ENCODE measurements at regions not wholly inside any gene's neighbourhood (a gene's known extent, or its start where the extent isn't known, plus 50 kb on each side); places are given as distances from the start of the nearest gene placed in this dataset.

DNA sequence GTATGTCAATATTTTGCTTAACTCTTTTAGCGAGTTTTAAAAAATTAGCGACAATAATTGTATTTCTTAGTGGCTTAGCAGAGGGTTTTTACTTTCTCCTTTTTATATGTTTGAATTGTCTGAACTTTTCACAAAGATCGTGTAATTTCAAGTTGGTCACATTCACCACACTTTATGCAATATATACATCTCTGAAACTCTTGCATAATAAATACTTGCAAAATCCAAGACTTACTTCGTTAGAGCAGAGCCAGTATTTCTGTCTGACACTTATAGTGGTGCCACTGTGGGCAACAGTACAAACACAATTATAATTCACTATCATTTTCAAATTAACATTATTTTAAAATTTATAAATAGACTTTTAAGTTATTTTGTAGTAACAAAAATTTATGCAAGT lies 62.0 kb downstream of the SUCNR1 start:
- ATAC-seq, result no peak
- Histone ChIP-seq H3K27ac (ENCODE audit: low read length) (no peak overlapping the region), H3K27me3 (ENCODE audit: control insufficient read depth, insufficient read depth) (no peaks in the 10 kb centered on the region), H3K4me1 (ENCODE audit: control insufficient read depth, insufficient read depth, low read length) (no peaks in the 10 kb centered on the region), H3K9me3 (ENCODE audit: control insufficient read depth, low read length) (no peaks in the 10 kb centered on the region), H3K4me3 (ENCODE audit: low read length) (no peak overlapping the region)
- 90% methylated on average over 4 of the region's 4 CpGs for WGBS
- intact Hi-C loops (cut with DNase I), result no loop called here
- no peak for DNase-seq

GRCh38 chr3:151940481-151940880 lies 67.0 kb downstream of the SUCNR1 start:
- intact Hi-C loops (cut with DNase I), result no loop called here
- H3K27ac ChIP-seq (ENCODE audit: low read length), result no peak overlapping the region
- ATAC-seq (no peak), DNase-seq (no peak)
- WGBS, result 79% methylated on average over 2 of the region's 2 CpGs
- H3K27me3 ChIP-seq (ENCODE audit: control insufficient read depth, insufficient read depth), result no peaks in the 10 kb centered on the region
- H3K4me3 ChIP-seq (ENCODE audit: low read length), result no peak overlapping the region
- H3K9me3 ChIP-seq (ENCODE audit: control insufficient read depth, low read length), result no peaks in the 10 kb centered on the region
- no peaks in the 10 kb centered on the region for H3K4me1 ChIP-seq (ENCODE audit: control insufficient read depth, insufficient read depth, low read length)

DNA sequence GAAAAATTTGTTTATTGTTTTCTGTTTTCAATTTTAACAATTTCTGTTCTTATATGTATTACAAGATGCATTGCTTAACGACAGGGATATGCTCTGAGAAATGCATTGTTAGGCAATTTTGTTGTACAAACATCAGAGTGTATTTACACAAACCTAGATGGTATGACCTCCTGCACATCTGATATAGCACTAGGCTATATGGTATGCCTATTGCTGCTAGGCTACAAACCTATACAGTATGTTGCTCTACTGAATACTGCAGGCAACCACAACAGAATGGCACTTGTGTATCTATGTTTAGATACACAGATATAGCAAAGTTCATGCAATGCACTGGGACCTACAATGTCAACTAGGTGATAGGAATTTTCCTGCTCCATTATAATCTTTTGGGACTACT lies 70.1 kb downstream of the SUCNR1 start:
- no peaks in the 10 kb centered on the region for H3K4me1 ChIP-seq (ENCODE audit: control insufficient read depth, insufficient read depth, low read length)
- ATAC-seq, result no peak
- intact Hi-C loops (cut with DNase I), result no loop called here

DNA sequence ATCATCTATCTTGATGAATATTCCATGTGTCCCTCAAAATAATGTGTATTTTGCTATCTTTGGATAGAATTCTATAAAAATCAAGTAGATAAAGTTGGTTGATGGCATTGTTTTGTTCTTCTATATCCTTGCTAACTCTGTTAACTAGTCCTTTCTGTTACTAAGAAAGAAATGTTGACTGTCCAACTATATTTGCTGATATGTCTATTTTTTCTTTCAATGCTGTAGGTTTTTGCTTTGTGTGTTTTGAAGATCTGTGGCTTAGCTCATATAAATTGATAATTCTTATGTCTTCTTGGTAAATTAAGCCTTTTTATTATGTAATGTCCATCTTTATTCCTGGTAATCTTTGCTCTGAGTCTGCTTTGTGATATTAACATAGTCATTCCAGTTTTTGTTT lies 70.9 kb downstream of the SUCNR1 start:
- no peak overlapping the region for H3K4me3 ChIP-seq (ENCODE audit: low read length)
- no peak for DNase-seq
- no peaks in the 10 kb centered on the region for H3K27me3 ChIP-seq (ENCODE audit: control insufficient read depth, insufficient read depth)
- ATAC-seq, result no peak
- intact Hi-C loops (cut with DNase I), result no loop called here
- no peaks in the 10 kb centered on the region for H3K9me3 ChIP-seq (ENCODE audit: control insufficient read depth, low read length)
- no peaks in the 10 kb centered on the region for H3K4me1 ChIP-seq (ENCODE audit: control insufficient read depth, insufficient read depth, low read length)
- no peak overlapping the region for H3K27ac ChIP-seq (ENCODE audit: low read length)

More for the DNA sequence above, 70.1 kb downstream of the SUCNR1 start:
- DNase-seq, result no peak
- no peak overlapping the region for H3K27ac ChIP-seq (ENCODE audit: low read length)
- no peak overlapping the region for H3K4me3 ChIP-seq (ENCODE audit: low read length)
- WGBS, result 91% methylated on average over 1 of the region's 1 CpG
- no peaks in the 10 kb centered on the region for H3K9me3 ChIP-seq (ENCODE audit: control insufficient read depth, low read length)
- no peaks in the 10 kb centered on the region for H3K27me3 ChIP-seq (ENCODE audit: control insufficient read depth, insufficient read depth)

DNA sequence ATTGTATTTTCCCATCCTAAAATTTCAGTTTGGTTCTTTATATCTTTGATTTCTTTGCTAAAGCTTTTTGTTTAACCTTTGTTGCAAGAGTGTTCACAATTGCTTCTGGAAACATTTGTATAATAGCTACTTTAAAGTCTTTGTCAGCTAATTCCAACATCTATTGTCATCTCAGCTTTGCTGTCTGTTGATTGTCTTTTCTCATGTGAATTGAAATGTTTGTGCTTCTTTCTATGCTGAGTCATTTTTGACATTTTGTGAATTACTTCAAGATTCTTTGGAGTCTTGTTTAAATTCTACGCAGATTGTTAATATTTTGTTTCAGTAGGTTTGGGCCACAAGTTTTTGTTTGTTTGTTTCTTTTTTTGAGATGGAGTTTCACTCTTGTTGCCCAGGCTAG lies 73.2 kb downstream of the SUCNR1 start:
- Histone ChIP-seq H3K27ac (ENCODE audit: low read length) (no peak overlapping the region), H3K4me1 (ENCODE audit: control insufficient read depth, insufficient read depth, low read length) (no peaks in the 10 kb centered on the region), H3K27me3 (ENCODE audit: control insufficient read depth, insufficient read depth) (no peaks in the 10 kb centered on the region), H3K4me3 (ENCODE audit: low read length) (no peak overlapping the region), H3K9me3 (ENCODE audit: control insufficient read depth, low read length) (no peaks in the 10 kb centered on the region)
- 91% methylated on average over 1 of the region's 1 CpG for WGBS
- ATAC-seq (no peak), DNase-seq (no peak)
- intact Hi-C loops (cut with DNase I), result no loop called here

DNA sequence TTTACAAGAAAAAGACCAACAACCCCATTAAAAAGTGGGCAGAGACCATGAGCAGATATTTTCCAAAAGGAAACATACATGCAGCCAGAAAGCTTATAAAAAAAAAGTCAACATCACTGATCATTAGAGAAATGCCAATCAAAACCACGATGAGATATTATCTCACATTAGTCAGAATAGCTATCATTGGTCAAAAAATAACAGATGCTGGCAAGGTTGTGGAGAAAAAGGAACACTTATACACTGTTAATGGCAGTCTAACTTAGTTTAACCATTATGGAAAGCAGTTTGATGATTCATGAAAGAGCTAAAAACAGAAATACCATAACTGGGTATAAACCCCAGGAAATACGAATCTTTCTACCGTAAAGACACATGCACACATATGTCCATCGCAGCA lies 76.3 kb downstream of the SUCNR1 start:
- H3K4me1 ChIP-seq (ENCODE audit: control insufficient read depth, insufficient read depth, low read length), result no peaks in the 10 kb centered on the region

GRCh38 chr3:151955356-151955755 lies 81.9 kb downstream of the SUCNR1 start:
- H3K27me3 ChIP-seq (ENCODE audit: control insufficient read depth, insufficient read depth), result no peaks in the 10 kb centered on the region
- H3K27ac ChIP-seq (ENCODE audit: low read length), result no peak overlapping the region
- intact Hi-C loops (cut with DNase I), result no loop called here
- DNase-seq (no peak), ATAC-seq (no peak)
- no peaks in the 10 kb centered on the region for H3K4me1 ChIP-seq (ENCODE audit: control insufficient read depth, insufficient read depth, low read length)
- no peak overlapping the region for H3K4me3 ChIP-seq (ENCODE audit: low read length)
- WGBS, result 53% methylated on average over 1 of the region's 1 CpG
- H3K9me3 ChIP-seq (ENCODE audit: control insufficient read depth, low read length), result no peaks in the 10 kb centered on the region

More for the DNA sequence above, 76.3 kb downstream of the SUCNR1 start:
- no peaks in the 10 kb centered on the region for H3K27me3 ChIP-seq (ENCODE audit: control insufficient read depth, insufficient read depth)
- no peak overlapping the region for H3K4me3 ChIP-seq (ENCODE audit: low read length)
- ATAC-seq (no peak), DNase-seq (no peak)
- H3K9me3 ChIP-seq (ENCODE audit: control insufficient read depth, low read length), result no peaks in the 10 kb centered on the region
- no peak overlapping the region for H3K27ac ChIP-seq (ENCODE audit: low read length)
- intact Hi-C loops (cut with DNase I), result no loop called here
- 92% methylated on average over 4 of the region's 4 CpGs for WGBS

GRCh38 chr3:151960961-151961580 lies 87.6 kb downstream of the SUCNR1 start:
- Histone ChIP-seq H3K4me1 (ENCODE audit: control insufficient read depth, insufficient read depth, low read length) (no peaks in the 10 kb centered on the region), H3K4me3 (ENCODE audit: low read length) (no peak overlapping the region), H3K9me3 (ENCODE audit: control insufficient read depth, low read length) (peaks cover 2% of the 10 kb centered on the region), H3K27me3 (ENCODE audit: control insufficient read depth, insufficient read depth) (no peaks in the 10 kb centered on the region), H3K27ac (ENCODE audit: low read length) (no peak overlapping the region)
- ATAC-seq (no peak), DNase-seq (no peak)
- 84% methylated on average over 4 of the region's 4 CpGs for WGBS
- intact Hi-C loops (cut with DNase I), result no loop called here

GRCh38 chr3:151962352-151962751 lies 88.9 kb downstream of the SUCNR1 start:
- intact Hi-C loops (cut with DNase I), result no loop called here
- Histone ChIP-seq H3K4me3 (ENCODE audit: low read length) (no peak overlapping the region), H3K27me3 (ENCODE audit: control insufficient read depth, insufficient read depth) (no peaks in the 10 kb centered on the region), H3K4me1 (ENCODE audit: control insufficient read depth, insufficient read depth, low read length) (no peaks in the 10 kb centered on the region), H3K27ac (ENCODE audit: low read length) (no peak overlapping the region), H3K9me3 (ENCODE audit: control insufficient read depth, low read length) (peaks cover 2% of the 10 kb centered on the region)
- no peak for ATAC-seq
- no peak for DNase-seq
- 73% methylated on average over 1 of the region's 1 CpG for WGBS

GRCh38 chr3:151962912-151963311 lies 89.5 kb downstream of the SUCNR1 start:
- H3K4me1 ChIP-seq (ENCODE audit: control insufficient read depth, insufficient read depth, low read length), result no peaks in the 10 kb centered on the region
- peaks cover 2% of the 10 kb centered on the region for H3K9me3 ChIP-seq (ENCODE audit: control insufficient read depth, low read length)
- ATAC-seq (no peak), DNase-seq (no peak)
- H3K4me3 ChIP-seq (ENCODE audit: low read length), result no peak overlapping the region
- H3K27ac ChIP-seq (ENCODE audit: low read length), result no peak overlapping the region
- no peaks in the 10 kb centered on the region for H3K27me3 ChIP-seq (ENCODE audit: control insufficient read depth, insufficient read depth)
- intact Hi-C loops (cut with DNase I), result no loop called here

DNA sequence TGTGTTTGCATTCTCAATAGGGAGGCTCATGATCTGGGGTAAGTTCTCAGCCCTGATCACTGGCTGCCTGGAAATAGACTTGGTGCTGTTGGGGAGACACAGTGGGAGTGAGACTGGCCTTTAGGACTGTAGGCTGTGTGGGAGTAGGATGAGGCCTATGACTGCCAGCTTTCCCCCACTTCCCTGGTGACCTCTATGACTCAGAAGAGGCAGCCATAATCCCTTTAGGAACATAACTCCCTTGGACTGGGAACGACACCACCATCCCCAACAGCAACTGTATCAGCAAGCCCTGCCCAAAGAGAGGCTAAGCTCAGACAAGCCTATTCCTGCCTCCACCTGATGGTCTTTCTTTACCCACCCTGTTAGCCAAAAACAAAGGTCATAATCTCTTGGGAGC lies 91.3 kb downstream of the SUCNR1 start:
- Histone ChIP-seq H3K4me1 (ENCODE audit: control insufficient read depth, insufficient read depth, low read length) (no peaks in the 10 kb centered on the region), H3K9me3 (ENCODE audit: control insufficient read depth, low read length) (peaks cover 2% of the 10 kb centered on the region), H3K4me3 (ENCODE audit: low read length) (no peak overlapping the region), H3K27me3 (ENCODE audit: control insufficient read depth, insufficient read depth) (no peaks in the 10 kb centered on the region), H3K27ac (ENCODE audit: low read length) (no peak overlapping the region)
- DNase-seq, result no peak
- WGBS, result 92% methylated on average over 1 of the region's 1 CpG
- intact Hi-C loops (cut with DNase I), result no loop called here
- no peak for ATAC-seq

- H3K9me3 ChIP-seq (ENCODE audit: control insufficient read depth, low read length), result peaks cover 2% of the 10 kb centered on the region
- ATAC-seq (no peak), DNase-seq (no peak)
- no peak overlapping the region for H3K4me3 ChIP-seq (ENCODE audit: low read length)
- H3K27ac ChIP-seq (ENCODE audit: low read length), result no peak overlapping the region
- 88% methylated on average over 2 of the region's 2 CpGs for WGBS
- intact Hi-C loops (cut with DNase I), result no loop called here
- no peaks in the 10 kb centered on the region for H3K4me1 ChIP-seq (ENCODE audit: control insufficient read depth, insufficient read depth, low read length)
- H3K27me3 ChIP-seq (ENCODE audit: control insufficient read depth, insufficient read depth), result no peaks in the 10 kb centered on the region
These were observed 95.7 kb downstream of the SUCNR1 start for GRCh38 chr3:151969026-151969642.
